RWPE2 (cell line): ENCODE measurements at regions not wholly inside any gene's neighbourhood (a gene's known extent, or its start where the extent isn't known, plus 50 kb on each side); places are given as distances from the start of the nearest gene placed in this dataset.
"Not testable (repeated sequence)": the region's sequence is repeated elsewhere in the genome, so short reads cannot be mapped to it uniquely, and the experiment has no call there.

Experiments used
- ATAC-seq: fragments of 200-7000 bp; cut with Tn5 transposase; 3 replicates; pipeline ENCODE4 v1.9.1; 2021; ENCODE audit warnings: low read depth
- DNase-seq: peaks from one replicate; pipeline ENCODE4 v3.0.0-alpha.2; 2020; ENCODE audit warnings: low spot score
- H3K27ac ChIP-seq: fragments of 450-650 bp; 2 replicates; pipeline ENCODE4 v1.5.1; 2017; ENCODE audit warnings: mild to moderate bottlenecking; ENCODE audit not compliant: poor library complexity, severe bottlenecking
- H3K27me3 ChIP-seq: fragments of 250-450 bp; sonication (Bioruptor Pico); 2 replicates; pipeline ENCODE4 v1.5.1; 2021; ENCODE audit warnings: mild to moderate bottlenecking, moderate library complexity; ENCODE audit not compliant: insufficient read depth, poor library complexity, severe bottlenecking
- H3K36me3 ChIP-seq: fragments of 250-450 bp; sonication (Bioruptor Pico); 2 replicates; pipeline ENCODE4 v1.5.1; 2020; ENCODE audit warnings: low read depth, mild to moderate bottlenecking, moderate library complexity
- H3K4me1 ChIP-seq: fragments of 250-450 bp; sonication (Bioruptor Pico); 2 replicates; pipeline ENCODE4 v1.5.1; 2021; ENCODE audit warnings: mild to moderate bottlenecking, moderate library complexity; ENCODE audit not compliant: insufficient read depth, poor library complexity, severe bottlenecking
- H3K4me3 ChIP-seq: fragments of 250-450 bp; sonication (Bioruptor Pico); 2 replicates; pipeline ENCODE4 v1.5.1; 2021; ENCODE audit warnings: mild to moderate bottlenecking, moderate library complexity; ENCODE audit not compliant: severe bottlenecking
- H3K9me3 ChIP-seq: fragments of 250-450 bp; sonication (Bioruptor Pico); 2 replicates; pipeline ENCODE4 v1.5.1; 2021; ENCODE audit warnings: mild to moderate bottlenecking, moderate library complexity; ENCODE audit not compliant: severe bottlenecking
- TF ChIP-seq, protein P1 (sequence below): fragments of 450-650 bp; IDR thresholded peaks from one replicate; pipeline ENCODE4 v1.5.1; 2017; ENCODE audit warnings: mild to moderate bottlenecking, moderate library complexity; ENCODE audit not compliant: poor library complexity, severe bottlenecking

- no peak overlapping the region for H3K27ac ChIP-seq
- TF ChIP-seq, protein P1, sequence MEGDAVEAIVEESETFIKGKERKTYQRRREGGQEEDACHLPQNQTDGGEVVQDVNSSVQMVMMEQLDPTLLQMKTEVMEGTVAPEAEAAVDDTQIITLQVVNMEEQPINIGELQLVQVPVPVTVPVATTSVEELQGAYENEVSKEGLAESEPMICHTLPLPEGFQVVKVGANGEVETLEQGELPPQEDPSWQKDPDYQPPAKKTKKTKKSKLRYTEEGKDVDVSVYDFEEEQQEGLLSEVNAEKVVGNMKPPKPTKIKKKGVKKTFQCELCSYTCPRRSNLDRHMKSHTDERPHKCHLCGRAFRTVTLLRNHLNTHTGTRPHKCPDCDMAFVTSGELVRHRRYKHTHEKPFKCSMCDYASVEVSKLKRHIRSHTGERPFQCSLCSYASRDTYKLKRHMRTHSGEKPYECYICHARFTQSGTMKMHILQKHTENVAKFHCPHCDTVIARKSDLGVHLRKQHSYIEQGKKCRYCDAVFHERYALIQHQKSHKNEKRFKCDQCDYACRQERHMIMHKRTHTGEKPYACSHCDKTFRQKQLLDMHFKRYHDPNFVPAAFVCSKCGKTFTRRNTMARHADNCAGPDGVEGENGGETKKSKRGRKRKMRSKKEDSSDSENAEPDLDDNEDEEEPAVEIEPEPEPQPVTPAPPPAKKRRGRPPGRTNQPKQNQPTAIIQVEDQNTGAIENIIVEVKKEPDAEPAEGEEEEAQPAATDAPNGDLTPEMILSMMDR = no peak
- no peaks in the 10 kb centered on the region for H3K4me1 ChIP-seq
- ATAC-seq (peak; percentile 38; the same call in 1 of the 3 replicates), DNase-seq (no peak)
- H3K27me3 ChIP-seq = peaks cover 4% of the 10 kb centered on the region
- H3K36me3 ChIP-seq = no peaks in the 10 kb centered on the region
- H3K9me3 ChIP-seq = no peaks in the 10 kb centered on the region
- no peak overlapping the region for H3K4me3 ChIP-seq
These were observed 636.5 kb downstream of the TAF11L14 start for GRCh38 chr5:18270635-18271338.

- H3K36me3 ChIP-seq = no peaks in the 10 kb centered on the region
- H3K27ac ChIP-seq = no peak overlapping the region
- ATAC-seq (no peak), DNase-seq (no peak)
- H3K4me3 ChIP-seq = no peak overlapping the region
- TF ChIP-seq, protein P1 = no peak
- peaks cover 3% of the 10 kb centered on the region for H3K4me1 ChIP-seq
- H3K27me3 ChIP-seq = peaks cover 8% of the 10 kb centered on the region
- no peaks in the 10 kb centered on the region for H3K9me3 ChIP-seq
These were observed 642.7 kb downstream of the TAF11L14 start for GRCh38 chr5:18276939-18277338.

DNA sequence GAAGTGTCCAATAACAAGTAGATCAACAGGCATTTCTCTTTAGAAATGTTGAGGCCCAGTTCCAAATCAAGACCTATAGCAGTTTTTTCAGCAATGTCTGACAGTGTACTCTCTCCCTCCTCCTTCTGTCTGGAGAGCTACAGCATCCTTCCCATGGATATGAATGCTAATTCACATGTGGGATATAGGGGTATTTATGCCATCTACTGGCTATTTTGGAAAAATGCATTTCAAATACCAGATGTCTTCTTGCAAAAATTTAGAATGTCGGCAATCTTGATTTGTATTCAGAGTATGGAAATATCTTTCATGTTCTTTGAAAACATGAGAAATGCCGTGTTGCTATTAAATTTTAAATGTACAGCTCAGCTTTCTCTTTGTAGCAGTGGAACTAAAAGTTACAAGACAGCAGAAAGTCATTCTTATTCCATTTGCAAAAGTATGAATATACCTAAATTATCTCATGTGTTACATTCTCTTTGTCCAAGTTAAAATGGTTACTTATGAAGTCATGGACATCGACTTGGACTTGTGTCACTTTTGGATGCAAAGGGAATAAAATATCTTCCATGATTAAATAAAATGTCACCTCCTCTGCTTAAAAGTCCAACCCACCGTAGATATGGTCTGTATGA lies 647.8 kb downstream of the TAF11L14 start:
- ATAC-seq (peak; percentile 80), DNase-seq (no peak)
- no peaks in the 10 kb centered on the region for H3K9me3 ChIP-seq
- peaks cover 3% of the 10 kb centered on the region for H3K4me1 ChIP-seq
- H3K36me3 ChIP-seq = no peaks in the 10 kb centered on the region
- TF ChIP-seq, protein P1 = peak; percentile 89
- no peak overlapping the region for H3K27ac ChIP-seq
- H3K4me3 ChIP-seq = no peak overlapping the region
- H3K27me3 ChIP-seq = peaks cover 14% of the 10 kb centered on the region

DNA sequence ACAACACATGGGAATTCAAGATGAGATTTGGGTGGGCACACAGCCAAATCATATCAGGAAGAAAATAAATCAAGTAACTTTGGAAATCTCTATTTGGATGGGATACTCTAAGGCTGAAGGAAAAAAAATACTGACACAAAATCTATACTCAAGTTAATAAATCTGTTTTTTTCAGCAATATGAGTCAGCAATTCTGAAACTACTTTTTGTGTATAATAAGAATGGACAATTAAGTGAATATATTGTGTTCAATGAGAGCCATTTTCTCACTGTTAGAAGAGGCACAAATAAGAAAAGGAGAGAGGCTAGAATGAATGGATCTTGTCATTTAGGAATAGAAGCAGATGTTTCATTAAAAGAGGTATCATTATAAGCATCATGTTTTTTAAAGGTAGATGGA lies 651.0 kb downstream of the TAF11L14 start:
- Histone ChIP-seq H3K9me3 (no peaks in the 10 kb centered on the region), H3K4me1 (peaks cover 3% of the 10 kb centered on the region), H3K27me3 (peaks cover 14% of the 10 kb centered on the region), H3K4me3 (no peak overlapping the region), H3K36me3 (no peaks in the 10 kb centered on the region), H3K27ac (no peak overlapping the region)
- TF ChIP-seq, protein P1 = no peak
- DNase-seq (no peak), ATAC-seq (no peak)

DNA sequence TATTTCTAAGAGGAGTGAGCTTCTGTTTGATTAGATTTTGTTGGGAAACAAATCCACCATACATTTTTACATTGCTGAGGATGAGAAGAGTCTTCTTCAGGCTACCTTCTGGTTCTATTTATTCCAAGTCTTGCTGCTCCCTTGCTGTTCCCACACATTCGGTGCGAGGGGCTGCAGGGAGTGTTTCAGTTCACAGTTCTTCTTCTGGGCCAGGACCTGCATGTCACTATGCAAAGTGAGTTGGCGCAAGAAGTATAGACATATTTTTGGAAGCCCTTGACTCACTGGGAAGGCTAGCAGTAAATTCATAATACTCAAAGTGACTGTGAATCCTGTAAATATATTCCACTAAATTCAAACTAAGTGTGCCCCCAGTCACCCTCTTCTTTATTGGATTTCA lies 657.9 kb downstream of the TAF11L14 start:
- TF ChIP-seq, protein P1 = no peak
- DNase-seq (no peak), ATAC-seq (no peak)
- Histone ChIP-seq H3K9me3 (no peaks in the 10 kb centered on the region), H3K4me3 (no peak overlapping the region), H3K27ac (no peak overlapping the region), H3K4me1 (no peaks in the 10 kb centered on the region), H3K27me3 (no peaks in the 10 kb centered on the region), H3K36me3 (no peaks in the 10 kb centered on the region)

GRCh38 chr5:18295696-18296095 lies 661.4 kb downstream of the TAF11L14 start:
- H3K27me3 ChIP-seq, H3K36me3 ChIP-seq, ATAC-seq, DNase-seq, H3K27ac ChIP-seq, H3K9me3 ChIP-seq, H3K4me3 ChIP-seq, H3K4me1 ChIP-seq: not testable (repeated sequence)
